GM12872 (cell line): ENCODE measurements at regions not wholly inside any gene's neighbourhood (a gene's known extent, or its start where the extent isn't known, plus 50 kb on each side); places are given as distances from the start of the nearest gene placed in this dataset.

ENCODE experiments used
- TF ChIP-seq, protein P1 (sequence below): IDR thresholded peaks from 3 replicates; pipeline ENCODE4 v1.5.1; 2011; ENCODE audit warnings: low read depth, mild to moderate bottlenecking, low read length, moderate library complexity; ENCODE audit not compliant: insufficient read depth

GRCh38 chr2:11009176-11009575 lies 97.4 kb downstream of the KCNF1 start:
- TF ChIP-seq, protein P1, sequence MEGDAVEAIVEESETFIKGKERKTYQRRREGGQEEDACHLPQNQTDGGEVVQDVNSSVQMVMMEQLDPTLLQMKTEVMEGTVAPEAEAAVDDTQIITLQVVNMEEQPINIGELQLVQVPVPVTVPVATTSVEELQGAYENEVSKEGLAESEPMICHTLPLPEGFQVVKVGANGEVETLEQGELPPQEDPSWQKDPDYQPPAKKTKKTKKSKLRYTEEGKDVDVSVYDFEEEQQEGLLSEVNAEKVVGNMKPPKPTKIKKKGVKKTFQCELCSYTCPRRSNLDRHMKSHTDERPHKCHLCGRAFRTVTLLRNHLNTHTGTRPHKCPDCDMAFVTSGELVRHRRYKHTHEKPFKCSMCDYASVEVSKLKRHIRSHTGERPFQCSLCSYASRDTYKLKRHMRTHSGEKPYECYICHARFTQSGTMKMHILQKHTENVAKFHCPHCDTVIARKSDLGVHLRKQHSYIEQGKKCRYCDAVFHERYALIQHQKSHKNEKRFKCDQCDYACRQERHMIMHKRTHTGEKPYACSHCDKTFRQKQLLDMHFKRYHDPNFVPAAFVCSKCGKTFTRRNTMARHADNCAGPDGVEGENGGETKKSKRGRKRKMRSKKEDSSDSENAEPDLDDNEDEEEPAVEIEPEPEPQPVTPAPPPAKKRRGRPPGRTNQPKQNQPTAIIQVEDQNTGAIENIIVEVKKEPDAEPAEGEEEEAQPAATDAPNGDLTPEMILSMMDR, result no peak

- TF ChIP-seq, protein P1, result no peak
These were observed 98.2 kb downstream of the KCNF1 start for GRCh38 chr2:11009891-11010290.

GRCh38 chr2:11011359-11011758 lies 99.6 kb downstream of the KCNF1 start:
- TF ChIP-seq, protein P1, result no peak

DNA sequence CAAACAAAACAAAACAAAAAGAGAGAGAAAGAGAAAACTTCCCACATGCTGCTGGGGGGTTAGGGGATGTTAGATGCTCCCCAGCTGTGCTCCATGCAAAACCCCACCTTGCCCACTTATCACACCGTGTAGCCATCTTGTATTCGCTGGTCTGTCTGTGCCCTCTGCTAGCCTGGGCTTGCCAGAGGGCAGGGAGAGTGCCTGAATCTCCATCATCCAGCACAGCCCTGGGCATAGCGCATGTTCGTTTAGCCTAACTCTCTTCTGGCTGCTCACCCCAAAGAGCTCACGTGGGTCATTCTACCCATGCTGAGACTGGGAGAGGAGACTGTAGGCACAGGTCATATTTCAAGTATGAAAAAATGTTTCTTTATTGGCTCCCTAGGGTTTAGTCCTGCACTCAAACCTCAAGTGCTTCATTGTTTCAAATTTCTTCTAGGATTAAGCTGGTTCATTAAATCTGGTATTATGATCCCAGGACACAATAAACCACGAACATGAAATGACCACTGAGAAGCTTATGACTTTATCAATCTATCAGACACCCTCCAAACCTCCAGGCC lies 100.5 kb downstream of the KCNF1 start:
- TF ChIP-seq, protein P1, result no peak

DNA sequence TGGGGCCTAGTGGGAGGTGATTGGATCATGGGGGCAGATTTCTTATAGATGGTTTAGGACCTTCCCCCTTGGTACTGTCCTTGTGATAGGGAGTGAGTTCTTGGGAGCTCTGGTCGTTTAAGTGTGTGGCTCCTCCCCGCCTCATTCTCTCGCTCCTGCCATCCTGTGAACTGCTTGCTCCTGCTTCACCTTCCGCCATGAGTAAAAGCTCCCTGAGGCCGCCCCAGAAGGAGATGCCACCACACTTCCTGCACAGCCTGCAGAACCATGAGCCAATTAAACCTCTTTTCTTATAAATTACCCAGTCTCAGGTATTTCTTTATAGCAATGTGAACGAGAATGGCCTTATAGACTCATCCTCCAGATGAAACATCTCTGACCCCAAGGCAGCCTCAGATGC lies 101.5 kb downstream of the KCNF1 start:
- TF ChIP-seq, protein P1, result no peak

GRCh38 chr2:11014026-11014425 lies 102.3 kb downstream of the KCNF1 start:
- TF ChIP-seq, protein P1, result no peak

- TF ChIP-seq, protein P1, result no peak
These were observed 105.1 kb downstream of the KCNF1 start for GRCh38 chr2:11016735-11017388.
